DMS 273 (cell line): ENCODE measurements at regions not wholly inside any gene's neighbourhood (a gene's known extent, or its start where the extent isn't known, plus 50 kb on each side); places are given as distances from the start of the nearest gene placed in this dataset.

ENCODE experiments used
- DNase-seq: peaks from one replicate; lab custom pipeline; 2025; ENCODE audit not compliant: unreplicated experiment; lab: John Stamatoyannopoulos, UW

- DNase-seq: no peak
These were observed 1673.6 kb upstream of the MIR17HG start for GRCh38 chr13:89673789-89674311.

GRCh38 chr13:89678466-89679121 lies 1668.9 kb upstream of the MIR17HG start:
- no peak for DNase-seq

- DNase-seq: no peak
These were observed 1662.6 kb upstream of the MIR17HG start for GRCh38 chr13:89684896-89685295.

GRCh38 chr13:89686171-89686570 lies 1661.3 kb upstream of the MIR17HG start:
- DNase-seq: no peak

GRCh38 chr13:89687066-89687465 lies 1660.4 kb upstream of the MIR17HG start:
- DNase-seq: no peak

GRCh38 chr13:89688918-89689317 lies 1658.6 kb upstream of the MIR17HG start:
- no peak for DNase-seq

- no peak for DNase-seq
These were observed 1653.0 kb upstream of the MIR17HG start for GRCh38 chr13:89694451-89694850.

- peak; percentile 50 for DNase-seq
These were observed 1651.9 kb upstream of the MIR17HG start for GRCh38 chr13:89695343-89696257.

GRCh38 chr13:89701913-89702312 lies 1645.6 kb upstream of the MIR17HG start:
- no peak for DNase-seq

GRCh38 chr13:89704040-89704439 lies 1643.4 kb upstream of the MIR17HG start:
- DNase-seq: no peak

- no peak for DNase-seq
These were observed 1639.5 kb upstream of the MIR17HG start for GRCh38 chr13:89708013-89708412.

- DNase-seq: no peak
These were observed 1626.3 kb upstream of the MIR17HG start for GRCh38 chr13:89721216-89721615.

- DNase-seq: no peak
These were observed 1620.6 kb upstream of the MIR17HG start for GRCh38 chr13:89726690-89727435.

- DNase-seq: no peak
These were observed 1613.7 kb upstream of the MIR17HG start for GRCh38 chr13:89733829-89734228.

- no peak for DNase-seq
These were observed 1610.4 kb upstream of the MIR17HG start for GRCh38 chr13:89737051-89737450.

- no peak for DNase-seq
These were observed 1609.4 kb upstream of the MIR17HG start for GRCh38 chr13:89738072-89738471.

GRCh38 chr13:89740994-89741685 lies 1606.3 kb upstream of the MIR17HG start:
- peak; percentile 0 for DNase-seq

- DNase-seq: peak; percentile 4
These were observed 1600.9 kb upstream of the MIR17HG start for GRCh38 chr13:89746554-89746953.

GRCh38 chr13:89748716-89749115 lies 1598.8 kb upstream of the MIR17HG start:
- no peak for DNase-seq

- no peak for DNase-seq
These were observed 1597.6 kb upstream of the MIR17HG start for GRCh38 chr13:89749888-89750287.

- no peak for DNase-seq
These were observed 1597.1 kb upstream of the MIR17HG start for GRCh38 chr13:89750371-89750770.
